H9 (cell line): ENCODE measurements at regions not wholly inside any gene's neighbourhood (a gene's known extent, or its start where the extent isn't known, plus 50 kb on each side); places are given as distances from the start of the nearest gene placed in this dataset.

ENCODE experiments used
- DNase-seq: peaks from one replicate; pipeline ENCODE4 v3.0.0-alpha.2; 2017
- H2AFZ ChIP-seq: one replicate; pipeline ENCODE4 v1.6.1; 2013; ENCODE audit warnings: mild to moderate bottlenecking, low read length, control low read depth, moderate library complexity
- H2AK5ac ChIP-seq: 2 replicates; pipeline ENCODE4 v1.6.1; 2013; ENCODE audit warnings: low read length, control low read depth, mixed read lengths; ENCODE audit not compliant: insufficient read length
- H2BK120ac ChIP-seq: one replicate; pipeline ENCODE4 v1.6.1; 2013; ENCODE audit warnings: low read depth, mild to moderate bottlenecking, low read length, control low read depth, inconsistent platforms; ENCODE audit not compliant: poor library complexity, severe bottlenecking
- H2BK12ac ChIP-seq: 2 replicates; pipeline ENCODE4 v1.6.1; 2013; ENCODE audit warnings: low read length, control low read depth, mixed read lengths, low read depth; ENCODE audit not compliant: insufficient read length
- H2BK15ac ChIP-seq: 2 replicates; pipeline ENCODE4 v1.6.1; 2013; ENCODE audit warnings: low read depth, low read length, control low read depth
- H2BK20ac ChIP-seq: one replicate; pipeline ENCODE4 v1.6.1; 2013; ENCODE audit warnings: low read depth, mild to moderate bottlenecking, low read length, control low read depth, inconsistent platforms; ENCODE audit not compliant: poor library complexity, severe bottlenecking
- H2BK5ac ChIP-seq: 2 replicates; pipeline ENCODE4 v1.6.1; 2013; ENCODE audit warnings: low read length, control low read depth, mixed read lengths; ENCODE audit not compliant: insufficient read length
- H3K14ac ChIP-seq: 2 replicates; pipeline ENCODE4 v1.6.1; 2013; ENCODE audit warnings: low read length, control low read depth; ENCODE audit not compliant: insufficient read depth
- H3K18ac ChIP-seq: 2 replicates; pipeline ENCODE4 v1.6.1; 2013; ENCODE audit warnings: low read depth, mild to moderate bottlenecking, mixed read lengths, low read length, control low read depth; ENCODE audit not compliant: insufficient read length
- H3K23ac ChIP-seq: 2 replicates; pipeline ENCODE4 v1.6.1; 2013; ENCODE audit warnings: low read length, control low read depth, mixed read lengths, low read depth; ENCODE audit not compliant: insufficient read length
- H3K23me2 ChIP-seq: 2 replicates; pipeline ENCODE4 v1.6.1; 2013; ENCODE audit warnings: low read depth, mild to moderate bottlenecking, mixed read lengths, low read length, control low read depth; ENCODE audit not compliant: insufficient read length, poor library complexity, severe bottlenecking
- H3K27ac ChIP-seq: 2 replicates; pipeline ENCODE4 v1.5.1; 2013; ENCODE audit warnings: low read length, control low read depth, mixed read lengths, low read depth; ENCODE audit not compliant: insufficient read length
- H3K27me3 ChIP-seq: 2 replicates; pipeline ENCODE4 v1.6.1; 2013; ENCODE audit warnings: low read length, control low read depth, inconsistent platforms; ENCODE audit not compliant: insufficient read depth
- H3K4ac ChIP-seq: 2 replicates; pipeline ENCODE4 v1.6.1; 2013; ENCODE audit warnings: low read depth, mild to moderate bottlenecking, control low read depth, inconsistent platforms, low read length, moderate library complexity
- H3K4me1 ChIP-seq: 2 replicates; pipeline ENCODE4 v1.6.1; 2013; ENCODE audit warnings: low read length, control low read depth, inconsistent platforms; ENCODE audit not compliant: insufficient read depth
- H3K4me2 ChIP-seq: 2 replicates; pipeline ENCODE4 v1.6.1; 2013; ENCODE audit warnings: low read length, control low read depth, mixed read lengths; ENCODE audit not compliant: insufficient read length, insufficient read depth
- H3K56ac ChIP-seq: 2 replicates; pipeline ENCODE4 v1.6.1; 2013; ENCODE audit warnings: low read depth, mild to moderate bottlenecking, mixed read lengths, low read length, control low read depth; ENCODE audit not compliant: insufficient read length
- H3K79me1 ChIP-seq: 2 replicates; pipeline ENCODE4 v1.6.1; 2013; ENCODE audit warnings: low read depth, mild to moderate bottlenecking, moderate library complexity, low read length, control low read depth, inconsistent platforms; ENCODE audit not compliant: insufficient read depth, poor library complexity, severe bottlenecking
- H3K79me2 ChIP-seq: 2 replicates; pipeline ENCODE4 v1.6.1; 2013; ENCODE audit warnings: low read length, control low read depth, inconsistent platforms; ENCODE audit not compliant: insufficient read depth
- H3K9ac ChIP-seq: 2 replicates; pipeline ENCODE4 v1.6.1; 2013; ENCODE audit warnings: low read length, control low read depth, mixed read lengths; ENCODE audit not compliant: insufficient read length; ENCODE audit errors: extremely low read depth
- H3K9me3 ChIP-seq: one replicate; pipeline ENCODE4 v1.6.1; 2013; ENCODE audit warnings: low read depth, low read length, inconsistent platforms; ENCODE audit not compliant: control insufficient read depth
- H3T11ph ChIP-seq: one replicate; pipeline ENCODE4 v1.6.1; 2013; ENCODE audit warnings: mild to moderate bottlenecking, low read length, control low read depth, inconsistent platforms
- H4K20me1 ChIP-seq: one replicate; pipeline ENCODE4 v1.6.1; 2013; ENCODE audit not compliant: control insufficient read depth, insufficient read length, insufficient read depth
- H4K5ac ChIP-seq: 2 replicates; pipeline ENCODE4 v1.6.1; 2013; ENCODE audit warnings: low read depth, mild to moderate bottlenecking, mixed read lengths, low read length, control low read depth; ENCODE audit not compliant: insufficient read length
- H4K8ac ChIP-seq: replicated peaks from 2 replicates; pipeline ENCODE4 v1.6.1; 2013; ENCODE audit warnings: low read length, control low read depth, mixed read lengths, low read depth; ENCODE audit not compliant: insufficient read length
- H4K91ac ChIP-seq: 2 replicates; pipeline ENCODE4 v1.6.1; 2013; ENCODE audit warnings: low read depth, mild to moderate bottlenecking, moderate library complexity, mixed read lengths, low read length, control low read depth; ENCODE audit not compliant: insufficient read length
- H3K27ac Mint-ChIP-seq, 3 experiments: 2 replicates in 2 of 3; 3 replicates in 1 of 3; pipeline ENCODE4 v1.8.0; 2020 to 2021; ENCODE audit warnings: mixed read lengths in 3 of 3, mild to moderate bottlenecking in 1 of 3, moderate library complexity in 1 of 3
- H3K27me3 Mint-ChIP-seq: 2 replicates; pipeline ENCODE4 v1.8.0; 2021; ENCODE audit warnings: low read depth, mild to moderate bottlenecking, moderate library complexity, mixed read lengths
- H3K36me3 Mint-ChIP-seq, 3 experiments: 2 replicates in 2 of 3; 3 replicates in 1 of 3; pipeline ENCODE4 v1.8.0; 2020 to 2021; ENCODE audit warnings: low read depth in 3 of 3, mixed read lengths in 3 of 3; ENCODE audit not compliant: insufficient read depth in 1 of 3
- H3K4me1 Mint-ChIP-seq, 2 experiments: 2 replicates each; pipeline ENCODE4 v1.8.0; 2020; ENCODE audit warnings: mixed read lengths in 2 of 2
- H3K4me3 Mint-ChIP-seq, 2 experiments: 2 replicates in 1 of 2; 3 replicates in 1 of 2; pipeline ENCODE4 v1.8.0; 2020 to 2021; ENCODE audit warnings: mild to moderate bottlenecking in 2 of 2, mixed read lengths in 2 of 2, moderate library complexity in 1 of 2
- H3K9me3 Mint-ChIP-seq, 2 experiments: 2 replicates in 1 of 2; 3 replicates in 1 of 2; pipeline ENCODE4 v1.8.0; 2020; ENCODE audit warnings: mild to moderate bottlenecking in 2 of 2, mixed read lengths in 2 of 2, moderate library complexity in 1 of 2
- WGBS: extraction: QIAGEN DNeasy Blood & Tissue Kit; methylation state at CpG from one replicate; pipeline ENCODE4 v1.1.7; 2013; ENCODE audit warnings: missing lambda C conversion rate, low lambda C conversion rate, mixed read lengths; ENCODE audit not compliant: insufficient read length; ENCODE audit errors: extremely low coverage; 5-methylcytosine and 5-hydroxymethylcytosine counted together
- TF ChIP-seq, protein P1 (sequence below): fragments of 200-600 bp; sonication (generic); conservative IDR thresholded peaks from 3 replicates; pipeline ENCODE4 v1.8.0; 2021; ENCODE audit warnings: antibody characterized with exemption, mild to moderate bottlenecking

DNA sequence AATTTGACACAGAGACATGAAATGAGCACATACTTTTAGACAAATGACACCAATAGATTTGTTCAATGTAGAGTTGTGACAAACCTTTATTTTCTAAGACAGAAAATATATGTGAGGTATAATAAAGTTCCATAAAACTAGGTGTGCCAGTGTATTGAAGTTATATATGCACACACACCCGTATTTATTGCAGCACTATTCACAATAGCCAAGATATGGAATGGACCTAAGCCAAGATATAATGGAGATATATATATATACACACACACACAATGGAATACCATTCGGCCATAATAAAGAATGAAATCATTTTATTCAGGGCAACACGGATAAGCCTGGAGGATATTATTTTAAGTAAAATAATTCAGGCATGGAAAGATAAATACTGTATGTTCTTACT, 1013.5 kb downstream of the KCNT2 start:
- Histone ChIP-seq H3K9ac (no peak overlapping the region), H2BK20ac (no peak overlapping the region), H3K23ac (no peak overlapping the region), H4K20me1 (no peaks in the 10 kb centered on the region), H4K8ac (no peak overlapping the region), H3K4ac (no peak overlapping the region), H3K23me2 (no peaks in the 10 kb centered on the region), H3K9me3 (no peaks in the 10 kb centered on the region), H3K79me2 (no peaks in the 10 kb centered on the region), H2BK5ac (no peak overlapping the region), H3K27ac (no peak overlapping the region), H3K14ac (no peak overlapping the region), H3K27me3 (no peaks in the 10 kb centered on the region), H4K5ac (no peak overlapping the region), H2BK120ac (no peak overlapping the region), H2BK12ac (no peak overlapping the region), H4K91ac (no peak overlapping the region), H3K4me1 (no peaks in the 10 kb centered on the region), H2AFZ (no peak overlapping the region), H3K79me1 (no peaks in the 10 kb centered on the region), H3T11ph (no peak overlapping the region), H3K56ac (no peak overlapping the region), H3K4me2 (no peak overlapping the region), H2BK15ac (no peak overlapping the region), H3K18ac (no peak overlapping the region), H2AK5ac (no peak overlapping the region)
- no CpG with 5 or more reads among the region's 3 CpGs for whole genome bisulfite sequencing
- H3K36me3 Mint-ChIP-seq, result no peaks in the 10 kb centered on the region
- no peaks in the 10 kb centered on the region for H3K27me3 Mint-ChIP-seq
- H3K4me1 Mint-ChIP-seq, result no peaks in the 10 kb centered on the region
- H3K4me3 Mint-ChIP-seq, result no peak overlapping the region
- no peak for DNase-seq
- TF ChIP-seq, protein P1, sequence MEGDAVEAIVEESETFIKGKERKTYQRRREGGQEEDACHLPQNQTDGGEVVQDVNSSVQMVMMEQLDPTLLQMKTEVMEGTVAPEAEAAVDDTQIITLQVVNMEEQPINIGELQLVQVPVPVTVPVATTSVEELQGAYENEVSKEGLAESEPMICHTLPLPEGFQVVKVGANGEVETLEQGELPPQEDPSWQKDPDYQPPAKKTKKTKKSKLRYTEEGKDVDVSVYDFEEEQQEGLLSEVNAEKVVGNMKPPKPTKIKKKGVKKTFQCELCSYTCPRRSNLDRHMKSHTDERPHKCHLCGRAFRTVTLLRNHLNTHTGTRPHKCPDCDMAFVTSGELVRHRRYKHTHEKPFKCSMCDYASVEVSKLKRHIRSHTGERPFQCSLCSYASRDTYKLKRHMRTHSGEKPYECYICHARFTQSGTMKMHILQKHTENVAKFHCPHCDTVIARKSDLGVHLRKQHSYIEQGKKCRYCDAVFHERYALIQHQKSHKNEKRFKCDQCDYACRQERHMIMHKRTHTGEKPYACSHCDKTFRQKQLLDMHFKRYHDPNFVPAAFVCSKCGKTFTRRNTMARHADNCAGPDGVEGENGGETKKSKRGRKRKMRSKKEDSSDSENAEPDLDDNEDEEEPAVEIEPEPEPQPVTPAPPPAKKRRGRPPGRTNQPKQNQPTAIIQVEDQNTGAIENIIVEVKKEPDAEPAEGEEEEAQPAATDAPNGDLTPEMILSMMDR, result no peak
- no peaks in the 10 kb centered on the region for H3K9me3 Mint-ChIP-seq
- no peak overlapping the region for H3K27ac Mint-ChIP-seq
